K562 (cell line): ENCODE measurements at regions not wholly inside any gene's neighbourhood (a gene's known extent, or its start where the extent isn't known, plus 50 kb on each side); places are given as distances from the start of the nearest gene placed in this dataset.
A peak's percentile ranks its signal among the peaks of the same experiment; 100 is the strongest.

Source experiments
- AFF4 ChIP-seq: sonication (generic); formaldehyde crosslinking; IDR thresholded peaks from 2 replicates; pipeline ENCODE4 v1.8.0; 2023; ENCODE audit warnings: mild to moderate bottlenecking, missing genetic modification reagents
- ATF3 ChIP-seq, 2 experiments: fragments of 450-650 bp in 1 of 2; sonication (generic) in 1 of 2; formaldehyde crosslinking in 1 of 2; IDR thresholded peaks in 1 of 2; conservative IDR thresholded peaks in 1 of 2; 2 replicates each; pipeline versions ENCODE4 v1.6.1 to v1.8.1; 2016 to 2023; ENCODE audit warnings: mild to moderate bottlenecking in 2 of 2, moderate library complexity in 2 of 2, inconsistent platforms in 1 of 2, missing genetic modification reagents in 1 of 2
- BCL6 ChIP-seq: fragments of 250-450 bp; sonication (Bioruptor Pico); IDR thresholded peaks from 2 replicates; pipeline ENCODE4 v1.4.0; 2020
- EHMT2 ChIP-seq: fragments of 450-650 bp; IDR thresholded peaks from 2 replicates; pipeline ENCODE4 v1.6.1; 2018; ENCODE audit warnings: antibody characterized with exemption
- IRF9 ChIP-seq: fragments of 450-650 bp; IDR thresholded peaks from 2 replicates; pipeline ENCODE4 v1.6.1; 2016; ENCODE audit warnings: missing biosample characterization, missing genetic modification characterization
- MAX ChIP-seq: sonication (generic); formaldehyde crosslinking; IDR thresholded peaks from 2 replicates; pipeline ENCODE4 v1.9.0; 2022; ENCODE audit warnings: mild to moderate bottlenecking, missing genetic modification reagents
- MAZ ChIP-seq, 2 experiments: fragments of 450-650 bp in 1 of 2; sonication (generic) in 1 of 2; formaldehyde crosslinking; IDR thresholded peaks in 1 of 2; conservative IDR thresholded peaks in 1 of 2; 2 replicates each; pipeline versions ENCODE4 v1.4.0 to v1.5.0; 2020; ENCODE audit warnings: mild to moderate bottlenecking in 1 of 2, missing genetic modification reagents in 1 of 2
- MCM7 ChIP-seq, 2 experiments: fragments of 450-650 bp; IDR thresholded peaks; 2 replicates each; pipeline ENCODE4 v1.6.1; 2016 to 2018
- MITF ChIP-seq: IDR thresholded peaks from 2 replicates; pipeline ENCODE4 v1.6.1; 2014; ENCODE audit warnings: antibody characterized with exemption
- MTA2 ChIP-seq: fragments of 450-650 bp; IDR thresholded peaks from 2 replicates; pipeline ENCODE4 v1.6.1; 2016; ENCODE audit warnings: low read depth
- NCOA4 ChIP-seq: fragments of 450-650 bp; IDR thresholded peaks from 2 replicates; pipeline ENCODE4 v1.6.1; 2018; ENCODE audit warnings: mild to moderate bottlenecking; ENCODE audit not compliant: partially characterized antibody
- NCOR1 ChIP-seq: fragments of 450-650 bp; IDR thresholded peaks from 2 replicates; pipeline ENCODE4 v1.6.1; 2016; ENCODE audit warnings: mild to moderate bottlenecking, moderate library complexity
- NEUROD1 ChIP-seq: fragments of 150-350 bp; IDR thresholded peaks from 2 replicates; pipeline ENCODE4 v1.6.1; 2014; ENCODE audit warnings: borderline replicate concordance, low read length, low read depth; ENCODE audit not compliant: partially characterized antibody
- NR1H2 ChIP-seq: sonication (generic); formaldehyde crosslinking; IDR thresholded peaks from 2 replicates; pipeline ENCODE4 v1.4.0; 2020; ENCODE audit warnings: mild to moderate bottlenecking, missing genetic modification reagents
- POLR2A ChIP-seq: fragments of 450-650 bp; conservative IDR thresholded peaks from 2 replicates; pipeline ENCODE4 v1.6.1; 2016
- PTTG1 ChIP-seq: fragments of 450-650 bp; IDR thresholded peaks from 2 replicates; pipeline ENCODE4 v1.6.1; 2016; ENCODE audit warnings: low read depth, mild to moderate bottlenecking, missing genetic modification characterization, missing compliant biosample characterization
- RBM34 ChIP-seq: fragments of 200-400 bp; formaldehyde crosslinking; IDR thresholded peaks from 2 replicates; pipeline ENCODE4 v1.6.1; 2018; ENCODE audit warnings: low read length, borderline replicate concordance; ENCODE audit not compliant: insufficient read depth
- RFX1 ChIP-seq: fragments of 450-650 bp; IDR thresholded peaks from 2 replicates; pipeline ENCODE4 v1.6.1; 2016; ENCODE audit warnings: mild to moderate bottlenecking, moderate library complexity
- SNIP1 ChIP-seq: fragments of 450-650 bp; IDR thresholded peaks from 2 replicates; pipeline ENCODE4 v1.7.1; 2017; ENCODE audit warnings: low read depth, mild to moderate bottlenecking
- STAT5B ChIP-seq: fragments of 250-450 bp; sonication (Bioruptor Pico); IDR thresholded peaks from 2 replicates; pipeline ENCODE4 v1.8.0; 2021; ENCODE audit warnings: mild to moderate bottlenecking, inconsistent platforms
- ZNF143 ChIP-seq: sonication (generic); formaldehyde crosslinking; IDR thresholded peaks from 2 replicates; pipeline ENCODE4 v1.9.0; 2022; ENCODE audit warnings: mild to moderate bottlenecking, missing genetic modification reagents
- ZNF707 ChIP-seq: fragments of 250-450 bp; sonication (Bioruptor Pico); conservative IDR thresholded peaks from 2 replicates; pipeline ENCODE4 v1.8.0; 2022; ENCODE audit warnings: inconsistent platforms, mild to moderate bottlenecking, moderate library complexity

- TF ChIP-seq AFF4 (CRISPR knock-in tag) (no peak), MTA2 (no peak), NCOA4 (no peak), NCOR1 (no peak), STAT5B (no peak), MCM7 (IDR thresholded peaks at IDR 0.05) (no peak), ATF3 (IDR thresholded peaks at IDR 0.05) (peak; percentile 67; the same call in 1 of the 2 replicates), ATF3 (CRISPR knock-in tag; conservative IDR thresholded peaks at IDR 0.05) (no peak), IRF9 (tag) (no peak), NEUROD1 (no peak), RFX1 (no peak), RBM34 (no peak), NR1H2 (CRISPR knock-in tag) (no peak), ZNF707 (CRISPR knock-in tag) (no peak), MAZ (CRISPR knock-in tag; conservative IDR thresholded peaks at IDR 0.05 in 1 of 2, IDR thresholded peaks at IDR 0.05 in 1 of 2) (0 out of 4 replicates have a peak, but pooled peaks of 1 of the 2 experiments have one; percentile 22), MAX (no peak), EHMT2 (peak; percentile 43; the same call in 1 of the 2 replicates), SNIP1 (no peak), POLR2A (no peak), ZNF143 (no peak), MITF (no peak), PTTG1 (tag) (no peak), BCL6 (CRISPR knock-in tag) (peak; percentile 61; the same call in 1 of the 2 replicates)
These were observed 281.5 kb upstream of the HTR2A start (continued) for GRCh38 chr13:47178090-47178950.
